GM19025 (cell line): ENCODE measurements at regions not wholly inside any gene's neighbourhood (a gene's known extent, or its start where the extent isn't known, plus 50 kb on each side); places are given as distances from the start of the nearest gene placed in this dataset.
"Not testable (repeated sequence)": the region's sequence is repeated elsewhere in the genome, so short reads cannot be mapped to it uniquely, and the experiment has no call there.

ENCODE experiments used
- ATAC-seq: cut with Tn5 transposase; IDR thresholded peaks from one replicate; pipeline ENCODE4 v1.9.1; 2021; ENCODE audit warnings: mild to moderate bottlenecking, low read depth, moderate library complexity; ENCODE audit not compliant: unreplicated experiment

- ATAC-seq, result no peak
Measured at GRCh38 chr10:55786461-55787050, 574.5 kb downstream of the ZWINT start.

DNA sequence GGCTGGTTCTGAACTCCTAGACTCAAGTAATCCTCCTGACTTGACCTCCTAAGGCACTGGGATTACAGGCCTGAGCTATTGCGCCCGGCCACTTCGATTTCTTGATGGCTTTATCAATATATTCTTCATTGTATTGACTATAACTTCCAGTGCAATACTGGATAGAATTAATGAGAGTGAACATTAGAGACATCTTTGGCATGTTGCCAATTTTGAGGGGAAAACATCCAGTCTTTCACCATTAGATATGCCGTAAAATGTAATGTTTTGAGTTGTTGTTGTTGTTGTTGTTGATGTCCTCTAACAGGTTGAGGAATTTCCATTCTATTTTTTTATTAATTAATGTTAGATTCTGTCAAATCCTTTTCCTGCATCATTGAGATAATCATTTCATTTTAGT lies 578.9 kb downstream of the ZWINT start:
- no peak for ATAC-seq

GRCh38 chr10:55766212-55766611 lies 594.8 kb downstream of the ZWINT start:
- no peak for ATAC-seq

GRCh38 chr10:55750458-55750857 lies 610.6 kb downstream of the ZWINT start:
- ATAC-seq, result no peak

DNA sequence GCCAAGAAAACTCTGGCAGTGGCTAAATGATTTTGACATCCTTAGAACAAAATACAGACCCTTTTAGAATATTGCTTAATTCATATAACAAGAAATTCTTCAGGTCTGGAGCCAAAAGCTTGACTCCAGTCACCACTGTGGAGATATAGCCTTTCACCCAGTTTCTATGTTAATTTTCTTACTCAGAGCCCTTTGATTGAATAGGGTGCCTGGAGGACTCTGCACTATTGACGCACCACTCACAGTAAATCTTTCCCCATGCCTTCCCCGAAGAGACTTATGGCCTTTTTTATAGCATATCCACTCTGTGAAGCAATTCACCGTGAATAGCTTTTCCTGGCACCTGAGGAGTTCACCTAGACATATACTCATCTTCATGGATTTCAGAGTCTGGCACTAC lies 613.8 kb downstream of the ZWINT start:
- no peak for ATAC-seq

DNA sequence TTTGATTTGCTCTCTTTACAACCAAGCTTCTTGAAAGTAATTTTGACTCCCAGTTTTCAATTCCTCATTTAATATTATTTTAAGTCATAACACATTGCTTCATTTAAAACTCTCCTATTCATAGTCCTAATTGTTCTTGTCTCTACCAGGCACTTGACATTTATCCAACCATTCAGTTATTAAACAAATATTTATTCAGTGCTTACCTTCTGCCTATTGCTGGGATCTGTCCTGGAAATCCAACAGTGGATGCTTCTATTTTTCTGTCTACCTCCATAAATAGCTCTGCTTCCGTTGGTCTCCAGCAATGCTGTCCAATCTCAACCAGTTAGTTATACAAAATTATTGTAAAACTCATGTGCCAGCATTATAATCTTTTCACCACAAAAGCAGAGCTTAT lies 615.1 kb downstream of the ZWINT start:
- no peak for ATAC-seq

- ATAC-seq, result no peak
Measured at GRCh38 chr10:55742487-55742886, 618.6 kb downstream of the ZWINT start.

- ATAC-seq, result not testable (repeated sequence)
Measured at GRCh38 chr10:55740767-55741166, 620.3 kb downstream of the ZWINT start.

GRCh38 chr10:55740110-55740509 lies 620.9 kb downstream of the ZWINT start:
- ATAC-seq, result no peak

DNA sequence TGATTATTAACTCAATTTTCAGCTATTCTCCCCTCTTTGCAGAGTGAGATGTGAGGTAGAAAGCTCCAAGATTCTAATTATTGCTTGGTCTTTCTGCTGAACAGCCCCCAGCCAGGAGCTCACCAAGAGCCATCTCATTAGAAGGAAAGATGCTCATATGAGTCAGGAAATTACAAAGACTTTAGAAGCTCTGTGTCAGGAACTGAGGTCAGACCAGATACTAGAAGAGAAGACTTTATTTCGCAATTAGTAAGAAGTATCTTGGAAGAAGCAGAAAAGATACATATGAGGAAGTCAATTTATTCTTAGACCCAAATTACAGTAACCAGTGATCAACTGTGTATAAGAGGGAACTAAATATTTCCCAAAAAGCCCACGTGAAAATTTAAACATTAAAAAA lies 626.9 kb downstream of the ZWINT start:
- ATAC-seq, result no peak

DNA sequence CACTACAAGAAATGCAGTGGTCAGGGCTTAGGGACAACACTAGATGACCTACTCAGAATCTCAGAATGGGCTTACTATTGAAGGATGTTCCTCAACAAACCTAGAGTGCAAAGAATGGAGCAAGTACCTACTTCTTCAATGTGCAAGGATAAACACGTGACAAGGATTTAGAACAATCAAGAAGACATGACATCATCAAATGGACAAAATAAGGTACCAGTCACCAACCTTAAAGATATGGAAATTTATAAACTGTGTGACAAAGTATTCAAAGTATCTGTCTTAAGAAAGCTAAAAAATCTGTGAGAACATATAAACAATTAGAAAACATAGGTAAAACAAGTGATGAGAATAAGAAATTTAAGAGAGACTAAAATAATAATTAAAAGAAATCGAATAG lies 656.1 kb downstream of the ZWINT start:
- no peak for ATAC-seq

DNA sequence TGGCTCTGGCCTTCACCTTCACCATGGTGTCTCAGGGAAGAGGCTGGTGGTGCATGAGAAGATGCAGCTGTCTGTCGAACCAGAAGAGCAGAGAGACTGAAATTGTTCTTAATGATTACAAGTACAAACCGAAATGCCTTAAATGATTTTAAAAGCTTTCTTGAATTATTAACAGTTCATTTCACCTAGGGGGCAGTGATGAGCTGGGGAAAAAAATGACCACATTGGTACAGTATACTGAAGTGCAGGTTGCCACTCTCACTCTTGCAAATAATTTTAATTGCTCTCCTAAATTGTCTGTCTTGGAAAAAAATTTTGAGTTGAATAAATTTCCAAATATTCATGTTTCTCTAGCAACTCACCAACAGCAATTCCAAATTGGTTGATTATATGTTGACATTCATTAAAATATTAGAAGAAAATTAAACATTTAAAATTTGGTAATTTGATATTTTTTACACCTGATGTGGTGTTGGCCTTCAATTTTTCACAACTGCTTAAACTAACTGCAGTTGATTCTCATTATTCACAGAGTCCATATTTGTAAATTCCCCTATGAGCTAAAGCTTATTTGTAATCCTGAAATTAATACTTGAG lies 692.6 kb downstream of the ZWINT start:
- no peak for ATAC-seq

- ATAC-seq, result no peak
Measured at GRCh38 chr10:55653531-55653930, 707.5 kb downstream of the ZWINT start.

- no peak for ATAC-seq
Measured at GRCh38 chr10:55641601-55642000, 719.5 kb downstream of the ZWINT start.

- peak; percentile 91 for ATAC-seq
Measured at GRCh38 chr10:55631071-55631654, 729.9 kb downstream of the ZWINT start.

GRCh38 chr10:55630491-55631056 lies 730.5 kb downstream of the ZWINT start:
- no peak for ATAC-seq

DNA sequence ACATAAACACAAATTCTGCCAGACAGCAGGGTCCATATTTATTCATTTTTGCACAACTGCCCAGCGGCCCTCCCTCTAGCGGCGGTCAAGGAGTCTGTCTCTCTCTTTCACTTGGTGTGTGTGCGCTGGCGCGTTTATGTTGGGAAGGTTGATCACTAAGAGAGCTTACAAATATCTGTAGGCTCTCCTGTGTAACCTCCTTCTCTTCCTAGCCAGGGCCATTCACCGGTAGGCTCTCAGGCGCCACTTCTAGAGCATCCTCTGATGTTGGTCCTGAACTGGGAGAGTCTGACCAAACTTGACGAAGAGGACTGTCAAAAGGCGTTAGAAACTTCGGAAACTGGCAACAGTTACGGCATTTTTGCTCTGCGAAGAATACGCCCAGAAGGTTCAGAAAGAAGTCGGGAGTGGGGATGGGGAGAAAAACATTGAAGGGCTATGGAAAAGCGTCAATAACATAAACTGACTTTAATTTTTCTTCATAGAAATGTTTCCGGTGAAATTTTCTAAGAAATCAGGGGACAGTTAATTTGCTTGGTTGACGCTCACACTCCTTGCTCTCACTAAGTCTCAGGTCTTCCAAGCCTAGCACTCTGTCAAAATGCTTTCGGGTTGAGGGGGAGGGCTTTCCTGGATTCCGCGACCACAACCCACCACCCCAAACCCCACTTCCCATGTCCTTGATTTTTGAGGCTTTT lies 731.1 kb downstream of the ZWINT start:
- no peak for ATAC-seq

GRCh38 chr10:55628260-55628701 lies 732.8 kb downstream of the ZWINT start:
- no peak for ATAC-seq

DNA sequence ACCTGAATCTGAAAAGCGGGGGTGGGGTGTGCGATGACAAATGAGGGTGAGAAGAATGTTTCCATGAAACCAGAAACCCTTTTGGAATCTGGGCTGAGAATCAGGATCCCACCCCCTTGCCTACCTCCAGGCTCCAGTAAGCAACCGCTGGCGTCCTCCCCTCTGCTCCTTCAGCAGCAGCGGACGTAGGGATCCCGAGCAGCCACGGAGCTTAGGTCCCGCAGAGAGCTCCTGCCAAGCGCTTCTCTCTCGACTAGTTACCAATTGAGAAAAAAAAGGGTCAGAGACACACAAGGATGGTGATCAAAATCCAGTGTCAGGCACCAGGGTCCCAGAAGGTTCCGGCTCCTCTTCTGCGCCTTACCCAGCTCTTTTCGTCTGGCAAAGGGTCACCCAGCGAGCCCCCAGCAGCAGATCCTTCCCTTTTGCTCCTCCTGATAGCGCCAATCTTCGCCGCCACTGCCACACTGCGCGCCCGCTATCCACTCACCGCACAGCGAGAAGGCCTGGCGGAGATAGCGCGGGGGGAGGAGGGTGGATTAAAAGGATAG lies 733.5 kb downstream of the ZWINT start:
- ATAC-seq, result no peak

DNA sequence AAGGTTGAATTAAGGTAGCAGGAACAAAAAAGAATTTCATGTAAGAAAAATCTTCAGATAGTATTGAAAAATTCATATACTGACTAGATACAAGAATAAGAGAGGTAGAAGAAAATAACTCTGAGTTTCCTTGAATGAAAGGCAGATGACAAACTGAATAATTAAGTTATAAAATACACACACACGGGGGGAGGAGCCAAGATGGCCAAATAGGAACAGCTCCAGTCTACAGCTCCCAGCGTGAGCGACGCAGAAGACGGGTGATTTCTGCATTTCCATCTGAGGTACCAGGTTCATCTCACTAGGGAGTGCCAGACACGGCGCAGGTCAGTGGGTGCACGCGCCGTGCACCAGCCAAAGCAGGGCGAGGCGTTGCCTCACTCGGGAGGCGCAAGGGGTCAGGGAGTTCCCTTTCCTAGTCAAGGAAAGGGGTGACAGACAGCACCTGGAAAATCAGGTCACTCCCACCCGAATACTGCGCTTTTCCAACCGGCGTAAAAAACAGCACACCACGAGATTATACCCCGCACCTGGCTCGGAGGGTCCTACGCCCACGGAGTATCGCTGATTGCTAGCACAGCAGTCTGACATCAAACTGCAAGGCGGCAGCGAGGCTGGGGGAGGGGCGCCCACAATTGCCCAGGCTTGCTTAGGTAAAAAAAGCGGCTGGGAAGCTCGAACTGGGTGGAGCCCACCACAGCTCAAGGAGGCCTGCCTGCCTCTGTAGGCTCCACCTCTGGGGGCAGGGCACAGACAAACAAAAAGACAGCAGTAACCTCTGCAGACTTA lies 759.2 kb downstream of the ZWINT start:
- ATAC-seq, result not testable (repeated sequence)
